Fibroblast of the conjunctiva (primary cell): ENCODE measurements at regions not wholly inside any gene's neighbourhood (a gene's known extent, or its start where the extent isn't known, plus 50 kb on each side); places are given as distances from the start of the nearest gene placed in this dataset.
"Not testable (repeated sequence)": the region's sequence is repeated elsewhere in the genome, so short reads cannot be mapped to it uniquely, and the experiment has no call there.

Source experiments
- DNase-seq: peaks from one replicate; pipeline ENCODE4 v3.0.0-alpha.2; 2010; ENCODE audit warnings: low read depth

DNA sequence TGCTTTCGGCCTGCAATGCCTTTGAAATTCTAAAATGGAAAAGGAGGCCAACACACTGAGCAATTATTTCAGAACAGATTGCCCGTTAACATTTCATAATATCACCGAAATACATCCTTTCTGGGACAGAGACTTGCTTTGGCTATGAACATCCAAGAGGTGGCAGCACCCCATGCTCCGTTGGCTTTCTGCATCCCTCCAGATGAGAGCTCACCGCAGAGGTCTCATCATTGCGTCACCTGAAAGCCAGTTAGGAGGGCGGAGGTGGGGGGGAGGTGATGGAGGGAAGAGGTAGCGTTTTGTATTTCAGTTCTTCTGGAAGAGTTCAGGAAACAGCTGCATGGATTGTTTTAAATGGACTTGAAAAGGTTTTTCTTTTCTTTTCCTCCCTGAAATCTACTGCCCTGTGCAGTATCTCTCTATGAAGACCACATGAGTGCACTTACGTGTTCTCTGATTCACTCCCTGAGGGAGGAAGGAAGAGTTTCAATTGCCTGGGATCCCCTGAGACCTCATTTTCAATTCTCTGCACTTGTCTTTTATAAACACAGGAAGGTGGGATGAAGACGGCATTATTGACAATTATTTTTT, 166.8 kb upstream of the PGRMC2 start:
- peak; percentile 94 for DNase-seq

DNA sequence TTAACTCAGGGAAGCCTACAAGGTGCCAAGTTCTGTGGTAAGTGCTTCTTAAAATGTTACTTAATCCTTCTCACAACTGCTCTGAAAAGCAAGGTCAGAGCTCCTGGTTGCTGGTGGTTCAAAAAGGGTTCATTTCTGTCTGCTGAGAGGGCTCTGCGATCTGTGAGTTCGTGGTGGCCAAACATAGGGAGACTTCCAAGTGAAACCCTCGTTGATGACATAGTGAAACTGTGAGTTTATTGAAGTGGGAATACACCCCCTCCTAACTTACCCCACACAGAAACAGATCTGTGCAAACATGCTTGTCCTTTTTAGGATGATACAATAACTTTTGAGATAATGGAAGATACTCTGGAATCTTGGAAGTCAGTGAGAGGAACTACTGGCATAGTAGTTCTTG, 164.8 kb upstream of the PGRMC2 start:
- no peak for DNase-seq

DNA sequence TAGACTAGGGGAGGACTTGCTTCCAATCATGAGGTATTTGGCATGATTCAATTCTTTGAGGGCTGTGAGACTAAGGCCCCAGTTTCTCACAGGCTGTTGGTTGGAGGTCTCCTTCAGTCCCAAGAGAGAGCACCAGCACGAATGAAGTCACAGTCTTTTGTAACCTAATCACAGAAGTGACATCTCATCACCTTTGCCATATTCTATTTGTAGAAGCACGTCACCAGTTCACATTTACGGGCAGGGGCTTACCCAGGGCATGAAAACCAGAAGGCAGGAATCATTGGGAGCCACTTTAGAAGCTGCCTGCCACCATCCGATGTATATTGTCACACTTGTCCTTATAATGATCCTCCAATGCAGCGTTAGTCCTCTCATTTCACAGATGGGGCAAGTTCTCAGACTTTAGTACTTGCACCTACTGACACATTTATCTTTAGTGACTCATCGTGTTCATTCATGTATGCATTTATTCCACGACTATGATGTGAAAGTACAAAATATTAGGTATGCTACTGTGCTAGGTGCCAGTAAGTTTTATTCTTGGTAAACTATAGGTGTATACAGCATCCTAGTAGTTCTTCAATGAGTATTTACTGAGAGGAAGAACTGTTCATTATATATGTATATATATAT, 163.8 kb upstream of the PGRMC2 start:
- no peak for DNase-seq

DNA sequence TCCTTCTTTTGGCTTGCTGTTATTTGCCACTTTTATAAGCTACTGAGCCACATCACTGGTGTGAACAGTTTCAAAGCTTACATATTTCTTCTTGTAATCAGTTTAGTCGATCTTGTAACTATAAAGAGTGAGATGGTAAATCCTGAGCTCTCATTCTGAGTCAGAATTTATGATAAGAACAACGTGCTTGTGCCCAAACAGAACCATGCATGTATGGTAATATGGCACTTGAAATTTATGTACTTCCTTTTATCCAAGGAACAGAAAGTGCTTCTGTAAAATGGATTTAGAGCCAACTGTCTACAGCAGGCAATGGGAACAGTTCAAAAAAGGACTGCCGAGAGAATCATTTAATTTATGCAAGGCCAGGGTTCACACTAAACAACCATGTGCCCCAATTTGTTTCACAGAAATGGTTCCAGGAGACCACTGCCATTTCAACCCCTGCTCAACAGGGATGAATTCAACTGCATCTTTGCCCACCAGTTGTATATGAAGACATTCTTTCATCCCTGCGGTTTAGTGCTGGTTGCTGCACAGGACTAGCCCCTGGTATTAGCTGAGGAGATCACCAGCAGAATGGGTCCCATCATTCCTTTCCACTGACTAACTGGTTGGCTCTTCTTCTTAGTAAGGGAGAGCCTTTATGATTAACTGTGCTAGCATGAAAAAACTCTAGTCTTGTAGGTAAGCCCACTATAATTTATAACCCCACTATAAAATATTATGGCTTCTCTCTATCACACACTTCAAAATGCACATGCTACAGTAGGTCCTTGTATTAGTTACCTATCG, 162.9 kb upstream of the PGRMC2 start:
- no peak for DNase-seq

DNA sequence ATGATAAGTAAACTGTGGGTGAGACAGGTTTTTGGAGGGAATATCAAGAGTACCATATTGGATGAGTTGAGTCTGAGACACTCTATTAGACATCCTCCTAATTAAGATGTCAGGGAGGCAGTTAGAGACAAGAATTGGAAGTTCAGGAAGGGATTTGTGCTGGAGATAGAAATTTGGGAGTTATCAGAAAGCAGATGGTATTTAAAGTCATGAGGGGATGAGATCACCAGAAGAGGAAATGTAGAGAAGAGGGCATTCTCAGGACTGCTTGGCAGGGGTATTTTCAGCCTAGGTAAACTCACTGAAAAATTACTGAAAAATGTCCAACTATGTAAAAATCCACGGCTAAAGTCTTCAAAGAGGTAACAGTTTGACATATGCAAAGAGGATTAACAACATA, 161.6 kb upstream of the PGRMC2 start:
- no peak for DNase-seq

DNA sequence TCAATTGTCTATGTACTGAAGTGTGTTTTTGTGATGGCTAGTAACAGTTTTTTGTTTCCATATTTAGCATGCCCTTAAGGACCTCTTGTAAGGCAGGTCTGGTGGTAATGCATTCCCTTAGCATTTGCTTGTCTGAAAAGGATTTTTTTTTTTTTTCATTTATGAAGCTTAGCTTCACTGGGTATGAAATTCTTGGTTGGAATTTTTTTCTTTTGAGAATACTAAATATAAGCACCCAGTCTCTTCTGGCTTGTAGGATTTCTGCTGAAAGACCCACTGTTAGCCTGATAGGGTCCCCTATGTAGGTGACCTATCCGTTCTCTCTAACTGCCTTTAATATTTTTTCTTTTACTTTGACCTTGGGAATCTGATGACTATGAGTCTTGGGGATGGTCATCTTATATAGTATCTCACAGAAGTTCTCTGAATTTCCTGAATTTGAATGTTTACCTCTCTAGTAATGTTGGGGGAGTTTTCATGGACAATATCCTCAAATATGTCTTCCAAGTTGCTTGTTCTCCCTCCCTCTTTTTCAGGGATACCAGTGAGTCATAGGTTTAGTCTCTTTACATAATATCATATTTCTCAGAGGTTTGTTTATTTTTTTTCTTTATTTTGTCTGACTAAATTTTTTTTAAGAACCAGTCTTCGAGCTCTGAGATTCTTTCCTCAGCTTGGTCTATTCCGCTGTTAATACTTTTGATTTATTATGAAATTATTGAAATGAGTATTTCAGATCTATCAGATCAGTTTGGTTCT, 157.1 kb upstream of the PGRMC2 start:
- no peak for DNase-seq

DNA sequence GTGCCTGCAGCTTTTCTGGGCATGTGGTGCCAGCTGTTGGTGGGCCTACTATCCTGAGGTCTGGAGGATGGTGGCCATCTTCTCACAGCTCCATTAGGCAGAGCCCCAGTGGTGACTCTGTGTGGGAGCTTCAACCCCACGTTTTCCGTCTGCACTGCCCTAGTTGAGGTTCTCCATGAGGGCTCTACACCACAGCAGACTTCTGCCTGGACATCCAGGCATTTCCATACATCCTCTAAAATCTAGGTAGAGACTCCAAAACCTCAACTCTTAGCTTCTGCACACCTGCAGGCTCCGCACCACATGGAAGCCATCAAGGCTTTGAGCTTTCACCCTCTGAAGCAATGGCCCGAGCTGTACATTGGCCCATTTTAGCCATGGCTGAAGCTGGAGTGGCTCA, 153.3 kb upstream of the PGRMC2 start:
- no peak for DNase-seq

DNA sequence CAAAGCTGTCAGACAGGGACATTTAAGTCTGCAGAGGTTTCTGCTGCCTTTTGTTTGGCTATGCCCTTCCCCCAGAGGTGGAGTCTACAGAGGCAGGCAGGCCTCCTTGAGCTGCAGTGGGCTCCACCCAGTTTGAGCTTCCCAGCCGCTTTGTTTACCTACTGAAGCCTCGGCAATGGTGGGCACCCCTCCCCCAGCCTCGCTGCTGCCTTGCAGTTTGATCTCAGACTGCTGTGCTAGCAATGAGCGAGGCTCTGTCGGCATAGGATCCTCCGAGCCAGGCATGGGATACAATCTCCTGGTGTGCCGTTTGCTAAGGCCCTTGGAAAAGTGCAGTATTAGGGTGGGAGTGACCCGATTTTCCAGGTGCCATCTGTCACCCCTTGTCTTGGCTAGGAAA, 149.4 kb upstream of the PGRMC2 start:
- not testable (repeated sequence) for DNase-seq

DNA sequence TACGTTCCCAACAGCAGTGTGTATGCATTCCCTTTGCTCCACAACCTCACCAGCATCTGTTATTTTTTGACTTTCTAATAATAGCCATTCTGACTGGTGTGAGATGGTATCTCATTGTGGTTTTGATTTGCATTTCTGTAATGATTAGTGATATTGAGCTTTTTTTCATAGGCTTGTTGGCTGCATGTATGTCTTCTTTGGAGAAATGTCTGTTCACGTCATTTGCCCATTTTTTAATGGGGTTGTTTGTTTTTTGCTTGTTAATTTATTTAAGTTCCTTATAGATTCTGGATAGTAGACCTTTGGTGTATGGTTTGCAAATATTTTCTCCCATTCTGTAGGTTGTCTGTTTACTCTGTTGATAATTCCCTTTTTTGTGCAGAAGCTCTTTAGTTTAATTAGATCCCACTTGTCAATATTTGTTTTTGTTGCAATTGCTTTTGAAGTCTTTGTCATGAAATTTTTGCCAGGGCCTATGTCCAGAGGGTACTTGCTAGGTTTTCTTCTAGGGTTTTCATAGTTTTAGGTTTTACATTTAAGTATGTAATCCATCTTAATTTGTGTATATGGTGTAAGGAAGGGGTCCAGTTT, 141.5 kb upstream of the PGRMC2 start:
- not testable (repeated sequence) for DNase-seq

DNA sequence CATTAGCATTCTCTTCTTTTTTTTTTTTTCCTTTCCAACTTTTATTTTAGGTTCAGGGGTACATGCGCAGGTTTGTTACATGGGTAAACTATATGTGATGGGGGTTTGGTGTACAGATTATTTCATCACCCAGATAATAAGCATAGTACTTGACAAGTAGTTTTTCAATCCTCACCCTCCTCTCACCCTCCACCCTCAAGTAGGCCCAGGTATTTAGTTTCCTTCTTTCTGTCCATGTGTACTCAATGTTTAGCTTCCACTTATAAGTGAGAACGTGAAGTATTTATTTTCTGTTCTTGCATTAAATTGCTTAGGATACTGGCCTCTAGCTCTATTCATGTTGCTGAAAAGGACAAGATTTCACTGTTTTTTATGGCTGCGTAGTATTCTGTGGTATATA, 140.8 kb upstream of the PGRMC2 start:
- no peak for DNase-seq

DNA sequence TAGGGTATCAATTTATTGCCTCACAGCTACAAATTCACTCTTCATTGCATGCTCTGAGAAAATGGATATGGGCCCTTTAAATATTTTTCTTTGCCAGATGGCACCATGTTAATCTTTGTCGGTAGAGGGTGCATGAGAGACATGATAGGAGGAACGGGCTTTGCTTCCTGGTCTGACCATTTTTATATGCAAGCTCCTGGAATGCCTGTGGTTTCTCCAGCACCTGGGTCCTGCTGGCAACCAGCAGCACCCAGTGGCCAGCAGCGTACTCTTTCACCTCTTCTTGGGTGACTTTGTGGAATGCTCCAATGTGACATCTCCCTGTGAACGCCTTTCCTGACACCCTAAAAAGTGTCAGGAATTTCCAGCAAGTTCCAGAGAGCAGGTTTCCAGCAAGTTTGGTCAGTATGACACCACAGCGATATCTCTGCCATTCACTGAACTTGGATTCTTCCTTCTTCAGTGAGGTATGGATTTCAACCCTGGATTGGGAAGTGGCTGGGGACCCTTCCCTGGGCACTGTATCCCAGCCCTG, 140.3 kb upstream of the PGRMC2 start:
- peak; percentile 59 for DNase-seq

DNA sequence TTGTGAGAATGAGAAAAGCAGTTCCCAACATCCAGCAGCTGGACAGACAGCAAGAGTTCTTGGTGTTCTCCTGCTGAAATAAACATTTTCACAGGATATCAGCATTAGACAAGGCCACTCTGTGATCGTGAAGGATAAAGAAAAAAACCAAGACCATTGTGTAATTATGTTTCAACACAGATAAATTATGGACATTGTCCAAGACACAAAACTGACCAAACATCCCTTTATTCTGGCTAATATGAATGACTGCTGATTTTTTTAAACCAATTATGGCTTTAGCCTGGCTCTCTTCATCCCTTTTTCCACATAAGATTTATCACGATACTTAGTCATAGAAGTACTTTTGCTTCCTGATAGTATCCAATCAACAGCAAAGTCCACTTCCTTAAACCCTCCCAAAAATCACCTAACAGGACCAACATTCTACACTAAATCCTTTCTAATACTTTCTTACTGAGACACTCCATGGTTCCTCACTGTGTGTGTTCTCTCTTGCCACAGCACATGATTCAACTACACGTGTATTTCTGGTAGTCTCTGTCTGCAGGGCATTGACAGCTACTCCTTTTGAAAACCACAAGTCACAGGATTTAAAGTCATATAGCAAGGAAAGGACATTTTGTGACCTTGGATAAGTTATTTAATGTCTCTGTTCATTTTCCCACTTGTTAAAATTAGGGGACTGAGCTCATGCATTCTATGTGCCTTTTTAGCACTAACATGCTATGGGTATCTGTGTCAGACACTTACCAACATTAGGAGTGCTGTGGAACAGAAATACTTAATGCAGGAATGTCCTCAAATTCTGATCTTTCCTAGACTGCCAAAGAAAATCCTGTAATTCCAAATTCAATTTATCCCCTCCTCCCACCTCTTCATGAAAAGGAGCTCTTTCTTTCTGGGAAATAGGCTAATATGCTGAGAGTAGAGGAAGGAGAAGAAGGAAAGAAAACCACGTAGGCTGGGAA, 137.2 kb upstream of the PGRMC2 start:
- no peak for DNase-seq

DNA sequence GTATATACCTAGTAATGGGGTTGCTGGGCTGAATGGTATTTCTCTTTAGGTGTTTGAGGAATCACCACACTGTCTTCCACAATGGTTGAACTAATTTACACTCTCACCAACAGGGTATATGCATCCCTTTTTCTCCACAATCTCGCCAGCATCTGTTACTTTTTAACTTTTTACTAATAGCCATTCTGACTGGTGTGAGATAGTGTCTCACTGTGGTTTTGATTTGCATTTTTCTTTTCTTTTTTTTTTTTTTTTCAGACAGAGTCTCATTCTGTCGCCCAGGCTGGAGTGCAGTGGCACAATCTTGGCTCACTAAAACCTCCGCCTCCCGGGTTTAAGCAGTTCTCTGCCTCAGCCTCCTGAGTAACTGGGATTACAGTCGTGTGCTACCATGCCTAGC, 134.7 kb upstream of the PGRMC2 start:
- not testable (repeated sequence) for DNase-seq

DNA sequence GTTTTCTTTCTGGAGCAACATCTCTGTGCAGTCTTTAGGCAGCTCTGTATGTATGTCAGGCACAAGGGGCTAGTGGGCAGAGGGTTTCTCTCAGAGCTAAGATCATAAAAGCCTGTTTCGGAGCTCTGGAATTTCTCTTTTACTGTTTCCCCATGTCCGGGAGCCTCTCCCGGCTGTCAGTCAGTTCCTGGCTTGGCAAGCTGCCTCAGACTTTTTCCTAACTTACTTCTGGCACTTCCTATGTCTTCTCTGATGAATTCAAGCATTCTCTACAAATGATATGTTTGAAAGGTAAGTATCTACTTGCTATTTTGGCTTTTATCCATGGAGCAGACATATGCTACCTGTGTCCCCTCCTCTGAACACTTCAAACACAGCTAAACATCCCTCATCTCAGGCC, 129.3 kb upstream of the PGRMC2 start:
- DNase-seq: no peak

DNA sequence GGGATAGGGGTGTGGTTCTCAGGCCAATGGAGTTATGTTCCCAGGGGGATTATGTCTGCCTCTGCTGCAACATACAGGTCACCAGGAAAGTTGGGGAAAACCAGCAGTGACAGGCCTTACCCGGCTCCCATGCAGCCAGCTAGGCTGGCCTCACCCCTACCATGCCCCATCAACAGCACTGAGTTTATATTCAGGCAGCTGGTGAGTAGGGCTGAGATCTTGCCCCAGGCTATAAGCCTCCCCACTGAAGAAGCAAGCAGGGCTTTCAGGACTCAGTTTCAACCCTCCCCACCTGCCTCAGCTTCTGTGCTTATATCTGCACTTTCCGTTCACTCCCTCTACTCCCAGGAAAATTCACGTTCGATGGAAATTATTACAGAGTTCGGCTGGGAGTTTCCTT, 122.4 kb upstream of the PGRMC2 start:
- DNase-seq: no peak

DNA sequence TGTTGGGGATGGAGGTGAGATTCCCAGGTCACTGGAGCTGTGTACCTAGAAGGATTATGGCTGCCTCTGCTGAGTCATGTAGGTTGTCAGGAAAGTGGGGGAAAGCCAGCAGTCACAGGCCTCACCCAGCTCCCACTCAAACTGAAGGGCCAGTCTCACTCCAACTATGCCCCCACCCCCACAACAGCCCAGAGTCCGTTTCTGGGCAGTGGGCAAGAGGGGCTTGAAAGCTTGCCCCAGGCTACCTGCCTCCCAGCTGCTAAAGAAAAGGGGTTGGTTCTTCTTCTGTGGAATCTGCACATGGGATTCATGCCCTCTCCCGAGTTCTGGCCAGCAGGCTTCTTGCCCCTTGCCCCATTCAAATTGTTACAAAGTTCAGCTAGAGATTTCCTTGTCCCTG, 116.0 kb upstream of the PGRMC2 start:
- DNase-seq: no peak

DNA sequence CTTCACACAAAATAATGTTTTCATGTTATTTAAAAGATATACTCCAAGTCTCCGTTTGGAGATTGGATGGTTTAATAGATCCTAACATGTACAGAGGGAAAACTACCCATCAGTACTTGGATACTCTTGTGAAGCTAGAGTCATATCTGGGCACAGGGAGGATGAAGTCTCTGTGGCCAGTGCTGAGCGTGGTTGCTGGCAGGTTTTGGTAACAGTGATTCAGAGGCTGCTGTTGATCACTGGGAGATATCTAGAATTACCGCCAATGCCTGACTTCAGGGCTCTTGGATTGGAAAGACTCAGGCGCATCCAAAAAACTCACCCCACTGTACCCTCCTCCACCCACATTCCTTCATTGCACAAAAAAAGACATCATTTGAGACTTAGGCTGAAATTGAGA, 107.2 kb upstream of the PGRMC2 start:
- no peak for DNase-seq

DNA sequence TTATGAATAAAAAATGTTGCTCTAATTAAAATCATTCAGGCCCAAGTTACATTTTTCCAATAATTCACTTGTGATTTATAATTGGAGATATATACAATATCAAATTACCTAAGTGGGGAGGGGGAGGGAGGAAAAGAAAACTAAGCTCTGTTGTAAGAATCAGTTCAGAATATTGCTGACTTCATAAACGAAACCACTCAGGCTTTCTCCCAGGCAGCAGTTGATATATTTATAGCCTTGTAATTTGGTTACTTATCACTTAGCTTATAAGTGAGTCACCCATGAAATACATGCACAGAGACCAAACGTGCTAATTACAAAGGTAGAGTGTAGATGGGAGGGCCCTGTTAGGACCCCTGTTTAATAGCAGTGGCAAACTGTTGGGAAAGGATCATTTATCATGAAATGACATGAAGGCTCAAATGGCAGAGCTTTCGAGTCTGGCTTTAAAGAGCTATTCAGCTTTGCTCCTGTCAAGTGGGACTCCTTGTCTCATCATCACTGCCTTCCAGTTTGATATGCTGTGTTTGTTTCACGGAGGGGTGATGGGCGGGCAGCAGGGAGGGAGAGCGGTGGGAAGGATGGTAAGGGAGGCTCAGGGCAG, 105.6 kb upstream of the PGRMC2 start:
- DNase-seq: no peak

DNA sequence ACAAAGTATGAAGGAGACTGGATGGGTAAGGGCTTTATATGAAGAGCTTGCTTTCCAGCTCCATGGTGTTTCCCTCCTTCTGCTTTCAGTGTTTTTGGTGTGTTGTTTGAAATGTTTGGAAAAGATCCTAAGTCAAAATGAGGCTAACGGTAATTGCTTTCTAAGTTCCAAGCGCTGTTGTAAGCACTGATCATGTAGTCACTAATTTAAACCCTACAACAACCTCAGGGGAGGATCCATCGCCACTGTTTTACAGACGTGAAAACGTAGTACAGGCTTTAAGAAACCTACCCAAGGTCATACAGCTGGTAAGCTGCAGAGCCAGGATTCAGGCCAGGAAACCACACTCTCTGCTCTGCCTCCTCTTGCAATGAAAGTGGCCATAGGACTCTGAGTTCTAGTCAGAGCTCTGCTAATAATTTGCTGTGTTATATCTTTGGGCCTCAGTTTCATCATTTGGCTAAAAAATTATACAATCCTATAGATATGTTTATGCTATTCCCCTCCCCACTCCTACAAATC, 102.9 kb upstream of the PGRMC2 start:
- DNase-seq: no peak

DNA sequence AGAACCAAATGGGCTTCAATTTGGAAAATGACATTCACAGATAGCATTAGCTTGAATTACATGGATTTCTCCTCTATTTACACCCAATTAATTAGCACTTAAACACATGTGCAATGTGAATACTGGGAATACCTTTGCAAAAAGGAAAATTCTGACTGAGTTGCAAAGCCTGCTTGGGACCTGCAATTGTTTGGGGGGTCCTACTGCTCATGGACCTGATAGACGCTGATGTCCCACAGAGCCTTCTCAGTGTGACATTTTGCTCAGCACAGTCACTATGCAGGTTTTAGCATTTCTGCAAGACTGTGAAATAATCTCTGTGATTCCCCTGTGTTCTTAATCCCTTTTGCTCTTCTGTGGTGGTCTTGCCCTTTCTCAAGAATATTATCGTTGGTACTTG, 101.2 kb upstream of the PGRMC2 start:
- DNase-seq: no peak

DNA sequence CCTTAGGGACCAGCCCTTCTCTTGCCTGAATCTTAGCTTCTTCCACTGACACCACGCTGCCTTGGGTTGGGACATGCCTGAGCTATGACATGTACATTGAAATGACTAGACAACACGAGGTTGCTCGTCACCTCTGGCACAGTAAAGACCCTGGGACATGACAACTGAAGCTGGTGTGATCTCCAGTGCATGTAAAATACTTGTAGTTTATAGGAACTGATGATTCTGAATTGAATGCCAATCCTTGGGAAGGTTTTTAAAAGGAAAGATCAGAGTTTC, 100.7 kb upstream of the PGRMC2 start:
- DNase-seq: no peak
